ENCODE measurements at regions not wholly inside any gene's neighbourhood (a gene's known extent, or its start where the extent isn't known, plus 50 kb on each side); places are given as distances from the start of the nearest gene placed in this dataset.
"Not testable (repeated sequence)": the region's sequence is repeated elsewhere in the genome, so short reads cannot be mapped to it uniquely, and the experiment has no call there.

DNA sequence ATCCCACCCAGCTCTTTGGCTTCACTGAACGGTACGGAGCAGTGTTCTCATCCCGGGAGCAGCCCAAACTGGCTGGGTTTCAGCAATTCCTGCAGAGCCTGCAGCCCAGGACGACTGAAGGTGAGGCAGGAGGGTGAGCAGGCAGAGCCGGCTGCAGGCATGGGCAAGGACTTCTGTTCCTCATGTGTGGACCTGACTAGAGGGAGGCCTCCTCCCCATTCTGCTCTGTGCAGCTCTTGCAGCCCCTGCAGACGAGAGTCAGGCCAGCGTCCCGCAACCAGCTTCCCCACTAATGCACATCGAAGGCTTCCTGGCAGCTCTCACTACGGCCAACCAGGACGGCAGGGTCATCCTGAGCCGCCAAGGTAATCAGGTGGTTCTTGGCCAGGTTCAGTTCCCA lies 97.8 kb upstream of the PZP start:
- TF ChIP-seq CTCF (IDR thresholded peaks at IDR 0.05; ENCODE audit: low read depth, low read length); EZH2phosphoT487 (IDR thresholded peaks at IDR 0.05; ENCODE audit: low read depth): not testable (repeated sequence)
